Aorta (tissue), 5 donors: ENCODE measurements at regions not wholly inside any gene's neighbourhood (a gene's known extent, or its start where the extent isn't known, plus 50 kb on each side); places are given as distances from the start of the nearest gene placed in this dataset.

Source experiments
- ATAC-seq: fragments of 200-7000 bp; cut with Tn5 transposase; one replicate; pipeline ENCODE4 v1.9.1; 2022; ENCODE audit warnings: moderate library complexity; ENCODE audit not compliant: low FRiP score
- DNase-seq, 2 donors: peaks; one replicate each; pipeline ENCODE4 v3.0.0-alpha.2; 2020
- H3K27ac ChIP-seq, 2 donors: one replicate each; pipeline ENCODE4 v1.5.1; 2013; ENCODE audit warnings: low read length in 2 of 2, mild to moderate bottlenecking in 2 of 2, moderate library complexity in 2 of 2, control low read depth in 1 of 2, inconsistent platforms in 1 of 2, low read depth in 1 of 2
- H3K27me3 ChIP-seq, 2 donors: one replicate each; pipeline ENCODE4 v1.6.1; 2013; ENCODE audit warnings: control low read depth in 1 of 2, low read length in 1 of 2, mild to moderate bottlenecking in 1 of 2, moderate library complexity in 1 of 2; ENCODE audit not compliant: insufficient read depth in 2 of 2, control insufficient read depth in 1 of 2
- H3K36me3 ChIP-seq, 2 donors: one replicate each; pipeline ENCODE4 v1.6.1; 2013; ENCODE audit warnings: control low read depth in 1 of 2, low read length in 1 of 2, mild to moderate bottlenecking in 1 of 2; ENCODE audit not compliant: insufficient read depth in 2 of 2, control insufficient read depth in 1 of 2
- H3K4me1 ChIP-seq, 2 donors: one replicate each; pipeline ENCODE4 v1.6.1; 2013; ENCODE audit warnings: low read length in 2 of 2, control low read depth in 1 of 2, mild to moderate bottlenecking in 1 of 2, moderate library complexity in 1 of 2; ENCODE audit not compliant: insufficient read depth in 2 of 2, control insufficient read depth in 1 of 2
- H3K4me3 ChIP-seq, 2 donors: one replicate each; pipeline ENCODE4 v1.5.1; 2013; ENCODE audit warnings: low read length in 2 of 2, control low read depth in 1 of 2, mild to moderate bottlenecking in 1 of 2
- H3K9me3 ChIP-seq: one replicate; pipeline ENCODE4 v1.6.1; 2013; ENCODE audit warnings: mild to moderate bottlenecking, low read length; ENCODE audit not compliant: control insufficient read depth
- WGBS, 2 donors: extraction: QIAGEN DNeasy Blood & Tissue Kit; methylation state at CpG; one replicate each; pipeline ENCODE4 v1.1.7; 2013; 5-methylcytosine and 5-hydroxymethylcytosine counted together
- intact Hi-C, 2 donors: fragments of 100-400 bp; cut with DNase I; formaldehyde crosslinking; loops; one replicate each; pipeline versions ENCODE4 v1.14.2 to v1.15.0; 2022
- donor health status: healthy with polysubstance abuse.
- donor health status: Bipolar disorder and iron deficiency.
- donor health status: DM: no; HTN: no; CAD: no.
- donor health status: DM: no; HTN: no; CAD: no.
- donor health status: DM: yes; HTN: yes; CAD: no.

GRCh38 chr3:66150977-66151376, 69.8 kb upstream of the SLC25A26 start:
- no peaks in the 10 kb centered on the region for H3K9me3 ChIP-seq
- H3K27me3 ChIP-seq: peaks cover 0 to 1% of the 10 kb centered on the region in 2 donors
- no peak overlapping the region for H3K27ac ChIP-seq
- no peaks in the 10 kb centered on the region for H3K4me1 ChIP-seq
- no peak for ATAC-seq
- H3K36me3 ChIP-seq: no peaks in the 10 kb centered on the region
- intact Hi-C loops: no loop called here
- no peak overlapping the region for H3K4me3 ChIP-seq
- 88 to 91% methylated on average over 5 of the region's 5 CpGs for WGBS, 2 donors
- DNase-seq: no peak

- no peak for ATAC-seq
- WGBS, 2 donors: 65 to 74% methylated on average over 1 of the region's 1 CpG
- Histone ChIP-seq H3K4me1 (no peaks in the 10 kb centered on the region), H3K27me3 (peaks cover 0 to 1% of the 10 kb centered on the region in 2 donors), H3K4me3 (no peak overlapping the region), H3K9me3 (no peaks in the 10 kb centered on the region), H3K27ac (no peak overlapping the region), H3K36me3 (no peaks in the 10 kb centered on the region)
- no peak for DNase-seq
- intact Hi-C loops: no loop called here
Measured at GRCh38 chr3:66149269-66149668, 71.5 kb upstream of the SLC25A26 start.

- intact Hi-C loops: no loop called here
Measured at GRCh38 chr3:66145408-66145733, 75.4 kb upstream of the SLC25A26 start.

GRCh38 chr3:66144568-66145407, 76.0 kb upstream of the SLC25A26 start:
- DNase-seq (no peak), ATAC-seq (no peak)
- Histone ChIP-seq H3K4me3 (no peak overlapping the region), H3K27me3 (peaks cover 0 to 1% of the 10 kb centered on the region in 2 donors), H3K36me3 (no peaks in the 10 kb centered on the region), H3K4me1 (no peaks in the 10 kb centered on the region), H3K27ac (no peak overlapping the region), H3K9me3 (no peaks in the 10 kb centered on the region)
- WGBS, 2 donors: 70 to 71% methylated on average over 7 of the region's 7 CpGs
- intact Hi-C loops: no loop called here

More at GRCh38 chr3:66145408-66145733, 75.4 kb upstream of the SLC25A26 start:
- H3K4me1 ChIP-seq: no peaks in the 10 kb centered on the region
- no peaks in the 10 kb centered on the region for H3K36me3 ChIP-seq
- DNase-seq (no peak), ATAC-seq (no peak)
- H3K4me3 ChIP-seq: no peak overlapping the region
- peaks cover 0 to 1% of the 10 kb centered on the region in 2 donors for H3K27me3 ChIP-seq
- no peak overlapping the region for H3K27ac ChIP-seq
- H3K9me3 ChIP-seq: no peaks in the 10 kb centered on the region

- Histone ChIP-seq H3K27me3 (no peaks in the 10 kb centered on the region), H3K36me3 (no peaks in the 10 kb centered on the region), H3K4me3 (no peak overlapping the region), H3K9me3 (no peaks in the 10 kb centered on the region), H3K4me1 (no peaks in the 10 kb centered on the region), H3K27ac (no peak overlapping the region)
- no peak for DNase-seq
- 97 to 100% methylated on average over 1 of the region's 1 CpG for WGBS, 2 donors
- intact Hi-C loops: no loop called here
- no peak for ATAC-seq
Measured at GRCh38 chr3:66142079-66142478, 78.7 kb upstream of the SLC25A26 start.

GRCh38 chr3:66140743-66141372, 79.9 kb upstream of the SLC25A26 start:
- DNase-seq (no peak), ATAC-seq (no peak)
- no peak overlapping the region for H3K4me3 ChIP-seq
- no peaks in the 10 kb centered on the region for H3K27me3 ChIP-seq
- WGBS, 2 donors: 91 to 95% methylated on average over 7 of the region's 7 CpGs
- H3K4me1 ChIP-seq: no peaks in the 10 kb centered on the region
- no peak overlapping the region for H3K27ac ChIP-seq
- no peaks in the 10 kb centered on the region for H3K36me3 ChIP-seq
- intact Hi-C loops: no loop called here
- no peaks in the 10 kb centered on the region for H3K9me3 ChIP-seq

GRCh38 chr3:66140106-66140505, 80.7 kb upstream of the SLC25A26 start:
- ATAC-seq (no peak), DNase-seq (no peak)
- Histone ChIP-seq H3K27ac (no peak overlapping the region), H3K27me3 (no peaks in the 10 kb centered on the region), H3K4me3 (no peak overlapping the region), H3K36me3 (no peaks in the 10 kb centered on the region), H3K4me1 (no peaks in the 10 kb centered on the region), H3K9me3 (no peaks in the 10 kb centered on the region)
- intact Hi-C loops: no loop called here
- 93 to 98% methylated on average over 2 of the region's 2 CpGs for WGBS, 2 donors

GRCh38 chr3:66139415-66139814, 81.4 kb upstream of the SLC25A26 start:
- ATAC-seq: no peak

More at GRCh38 chr3:66139415-66139814, 81.4 kb upstream of the SLC25A26 start:
- Histone ChIP-seq H3K9me3 (no peaks in the 10 kb centered on the region), H3K4me1 (no peaks in the 10 kb centered on the region), H3K4me3 (no peak overlapping the region), H3K27ac (no peak overlapping the region), H3K36me3 (no peaks in the 10 kb centered on the region), H3K27me3 (no peaks in the 10 kb centered on the region)
- WGBS, 2 donors: 54 to 57% methylated on average over 5 of the region's 5 CpGs
- intact Hi-C loops: loop anchor here (5.0 kb wide), 2 partner anchors 102 to 352 kb away; partner anchors contain the start of gene MAGI1 (in 2 of the 2)
- DNase-seq: no peak
